ENCODE measurements at regions not wholly inside any gene's neighbourhood (a gene's known extent, or its start where the extent isn't known, plus 50 kb on each side); places are given as distances from the start of the nearest gene placed in this dataset.

DNA sequence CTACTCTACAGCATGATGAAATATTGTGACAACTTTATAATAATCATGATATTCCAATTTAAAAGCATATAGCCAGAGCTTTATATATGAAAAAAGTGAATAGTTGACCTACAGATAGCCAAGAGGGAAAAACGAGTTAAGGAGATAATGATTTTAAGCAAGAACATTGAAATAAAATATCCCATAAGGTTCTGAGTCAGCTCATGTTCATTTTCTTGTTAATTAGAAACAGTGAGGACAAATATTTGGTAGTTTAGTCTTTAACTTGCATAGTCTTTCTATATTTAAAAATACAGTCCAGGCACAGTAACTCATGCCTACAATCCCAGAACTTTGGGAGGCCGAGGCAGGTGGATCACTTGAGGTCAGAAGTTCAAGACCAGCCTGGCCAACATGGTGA lies 55.8 kb upstream of the CDH6 start:
- H3K27ac ChIP-seq (ENCODE audit: low read length) = no peak overlapping the region
- no peak for DNase-seq (ENCODE audit: low read depth, low spot score)
- WGBS (ENCODE audit: insufficient coverage, insufficient read length) = no CpG with 5 or more reads among the region's 2 CpGs
- no peaks in the 10 kb centered on the region for H3K27me3 ChIP-seq (ENCODE audit: control insufficient read depth, insufficient read depth, low read length)
- H3K9me3 ChIP-seq (ENCODE audit: control insufficient read depth, insufficient read depth, low read length) = no peaks in the 10 kb centered on the region
- H3K4me1 ChIP-seq (ENCODE audit: control insufficient read depth, insufficient read depth, low read length) = no peaks in the 10 kb centered on the region
- H3K4me3 ChIP-seq (ENCODE audit: low read length) = no peak overlapping the region
- H3K36me3 ChIP-seq (ENCODE audit: control insufficient read depth, insufficient read depth, low read length) = no peaks in the 10 kb centered on the region

DNA sequence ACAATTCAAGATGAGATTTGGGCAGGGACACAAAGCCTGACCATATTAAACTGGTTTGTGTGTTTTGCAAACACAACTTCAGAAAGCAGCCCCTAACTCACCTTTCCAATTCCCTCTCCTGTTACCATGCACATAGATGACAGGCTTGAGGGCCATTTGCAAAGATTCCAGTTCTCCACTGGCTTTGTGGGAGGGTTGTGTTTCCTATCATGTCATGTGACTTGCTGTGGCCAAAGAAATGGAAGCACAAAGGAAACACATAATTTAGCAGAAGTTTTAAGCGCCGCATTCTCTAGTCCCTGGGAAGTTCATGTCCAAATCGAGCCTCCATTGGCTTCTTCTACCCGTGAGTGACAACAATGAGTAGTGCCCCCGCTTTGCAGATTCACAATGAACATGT lies 57.9 kb upstream of the CDH6 start:
- no peaks in the 10 kb centered on the region for H3K9me3 ChIP-seq (ENCODE audit: control insufficient read depth, insufficient read depth, low read length)
- H3K4me3 ChIP-seq (ENCODE audit: low read length) = no peak overlapping the region
- no peak overlapping the region for H3K27ac ChIP-seq (ENCODE audit: low read length)
- H3K36me3 ChIP-seq (ENCODE audit: control insufficient read depth, insufficient read depth, low read length) = no peaks in the 10 kb centered on the region
- no CpG with 5 or more reads among the region's 5 CpGs for WGBS (ENCODE audit: insufficient coverage, insufficient read length)
- no peaks in the 10 kb centered on the region for H3K4me1 ChIP-seq (ENCODE audit: control insufficient read depth, insufficient read depth, low read length)
- DNase-seq (ENCODE audit: low read depth, low spot score) = no peak
- H3K27me3 ChIP-seq (ENCODE audit: control insufficient read depth, insufficient read depth, low read length) = no peaks in the 10 kb centered on the region

DNA sequence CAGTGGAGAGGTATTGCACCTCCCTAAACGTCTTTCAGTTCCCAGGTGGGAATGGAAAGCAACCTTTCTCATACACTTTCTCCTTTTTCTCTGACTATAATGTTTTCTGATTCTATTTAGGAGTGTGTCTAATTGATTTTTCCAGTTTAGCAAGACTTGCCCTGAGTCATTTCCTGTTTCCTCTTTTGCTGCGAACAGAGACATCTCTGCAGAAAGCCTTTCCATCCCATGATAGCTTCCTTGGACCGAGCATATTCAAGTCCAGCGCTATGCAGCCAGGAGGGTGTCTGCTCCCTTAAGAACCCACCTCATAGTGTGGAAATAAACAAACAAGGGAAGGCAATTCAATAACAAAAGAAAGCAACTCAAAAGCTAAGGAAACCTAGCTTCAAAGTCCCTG lies 60.0 kb upstream of the CDH6 start:
- no CpG with 5 or more reads among the region's 4 CpGs for WGBS (ENCODE audit: insufficient coverage, insufficient read length)

DNA sequence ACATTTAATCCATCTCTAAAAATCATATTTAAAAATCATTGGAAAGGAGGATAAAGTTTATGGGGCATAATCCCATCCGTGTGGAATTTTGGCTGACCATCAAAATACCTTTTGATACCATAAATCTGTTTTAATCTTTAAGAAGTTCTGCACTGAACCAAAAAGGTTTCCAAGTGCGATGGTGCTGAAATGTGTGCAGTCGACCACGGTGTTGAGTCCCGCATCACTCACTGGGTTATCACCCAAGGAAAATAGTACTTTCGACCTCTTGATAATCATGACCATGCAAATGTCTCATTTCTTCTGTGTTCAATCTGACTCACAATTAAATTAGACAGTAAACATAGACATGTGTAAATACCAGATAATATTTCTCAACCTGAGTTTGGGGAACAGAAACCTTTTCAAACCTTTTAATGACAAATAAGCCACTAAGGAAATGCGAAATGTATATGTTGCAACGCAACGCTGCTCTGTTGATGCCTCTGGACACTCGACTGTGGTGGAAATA lies 62.0 kb upstream of the CDH6 start:
- H3K36me3 ChIP-seq (ENCODE audit: control insufficient read depth, insufficient read depth, low read length) = no peaks in the 10 kb centered on the region
- WGBS (ENCODE audit: insufficient coverage, insufficient read length) = no CpG with 5 or more reads among the region's 10 CpGs
- DNase-seq (ENCODE audit: low read depth, low spot score) = no peak
- H3K27ac ChIP-seq (ENCODE audit: low read length) = no peak overlapping the region
- no peak overlapping the region for H3K4me3 ChIP-seq (ENCODE audit: low read length)
- H3K4me1 ChIP-seq (ENCODE audit: control insufficient read depth, insufficient read depth, low read length) = no peaks in the 10 kb centered on the region
- H3K9me3 ChIP-seq (ENCODE audit: control insufficient read depth, insufficient read depth, low read length) = no peaks in the 10 kb centered on the region
- H3K27me3 ChIP-seq (ENCODE audit: control insufficient read depth, insufficient read depth, low read length) = no peaks in the 10 kb centered on the region

More for the DNA sequence above, 60.0 kb upstream of the CDH6 start:
- no peak for DNase-seq (ENCODE audit: low read depth, low spot score)
- Histone ChIP-seq H3K27me3 (ENCODE audit: control insufficient read depth, insufficient read depth, low read length) (no peaks in the 10 kb centered on the region), H3K27ac (ENCODE audit: low read length) (no peak overlapping the region), H3K4me3 (ENCODE audit: low read length) (no peak overlapping the region), H3K36me3 (ENCODE audit: control insufficient read depth, insufficient read depth, low read length) (no peaks in the 10 kb centered on the region), H3K4me1 (ENCODE audit: control insufficient read depth, insufficient read depth, low read length) (no peaks in the 10 kb centered on the region), H3K9me3 (ENCODE audit: control insufficient read depth, insufficient read depth, low read length) (no peaks in the 10 kb centered on the region)

DNA sequence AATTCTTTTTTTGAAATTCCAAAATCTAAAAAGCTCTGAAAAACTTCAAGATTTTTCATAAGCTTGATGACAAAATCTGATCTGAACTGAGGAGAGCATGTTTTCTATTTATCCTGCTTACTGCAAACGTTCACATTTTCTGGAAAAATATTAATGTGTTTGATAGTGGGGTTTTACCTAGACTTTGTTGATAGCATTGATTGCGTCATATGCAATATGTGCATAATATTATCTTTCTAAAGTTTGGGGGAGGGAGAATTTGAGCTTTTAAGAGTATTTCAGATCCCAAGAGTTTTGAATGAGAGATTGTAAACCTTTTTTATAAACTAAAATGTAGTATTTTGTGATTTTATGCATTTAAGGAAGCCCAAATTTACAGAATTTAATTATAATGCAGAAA lies 62.8 kb upstream of the CDH6 start:
- Histone ChIP-seq H3K27ac (ENCODE audit: low read length) (no peak overlapping the region), H3K9me3 (ENCODE audit: control insufficient read depth, insufficient read depth, low read length) (no peaks in the 10 kb centered on the region), H3K4me3 (ENCODE audit: low read length) (no peak overlapping the region), H3K36me3 (ENCODE audit: control insufficient read depth, insufficient read depth, low read length) (no peaks in the 10 kb centered on the region), H3K27me3 (ENCODE audit: control insufficient read depth, insufficient read depth, low read length) (no peaks in the 10 kb centered on the region), H3K4me1 (ENCODE audit: control insufficient read depth, insufficient read depth, low read length) (no peaks in the 10 kb centered on the region)
- no CpG with 5 or more reads among the region's 2 CpGs for WGBS (ENCODE audit: insufficient coverage, insufficient read length)
- no peak for DNase-seq (ENCODE audit: low read depth, low spot score)

DNA sequence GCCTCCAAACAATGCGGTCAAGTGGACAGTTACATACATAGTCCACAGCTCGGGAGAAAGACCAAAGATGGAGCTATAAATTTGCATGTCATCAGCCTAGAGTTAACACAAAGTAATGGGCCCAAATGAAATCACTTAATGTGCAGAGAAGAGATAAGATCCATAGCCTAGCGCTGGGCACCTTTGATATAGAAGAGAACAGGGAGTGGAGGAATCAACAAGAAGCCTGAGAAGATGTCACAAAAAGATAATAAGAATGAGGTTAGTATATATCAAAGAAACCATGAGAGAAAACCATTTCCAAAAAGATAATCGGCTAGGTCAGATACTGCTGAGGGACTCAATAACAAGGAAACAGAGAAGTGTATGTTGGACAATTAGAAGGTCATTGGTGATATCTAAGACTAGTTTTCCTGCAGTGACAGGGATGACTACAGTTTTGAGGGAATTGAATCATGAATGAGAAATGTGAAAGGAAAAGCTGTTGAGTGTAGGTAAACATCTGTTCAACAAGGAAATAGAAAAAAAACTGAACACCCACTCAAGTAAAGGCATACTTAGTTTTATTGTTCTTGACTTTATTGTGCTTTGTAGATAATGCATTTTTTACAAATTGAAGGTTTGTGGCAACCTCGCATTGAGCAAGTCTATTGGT lies 68.7 kb upstream of the CDH6 start:
- Histone ChIP-seq H3K4me3 (ENCODE audit: low read length) (no peak overlapping the region), H3K36me3 (ENCODE audit: control insufficient read depth, insufficient read depth, low read length) (no peaks in the 10 kb centered on the region), H3K27me3 (ENCODE audit: control insufficient read depth, insufficient read depth, low read length) (no peaks in the 10 kb centered on the region), H3K27ac (ENCODE audit: low read length) (no peak overlapping the region), H3K9me3 (ENCODE audit: control insufficient read depth, insufficient read depth, low read length) (no peaks in the 10 kb centered on the region), H3K4me1 (ENCODE audit: control insufficient read depth, insufficient read depth, low read length) (no peaks in the 10 kb centered on the region)
- no CpG with 5 or more reads among the region's 5 CpGs for WGBS (ENCODE audit: insufficient coverage, insufficient read length)
- no peak for DNase-seq (ENCODE audit: low read depth, low spot score)

DNA sequence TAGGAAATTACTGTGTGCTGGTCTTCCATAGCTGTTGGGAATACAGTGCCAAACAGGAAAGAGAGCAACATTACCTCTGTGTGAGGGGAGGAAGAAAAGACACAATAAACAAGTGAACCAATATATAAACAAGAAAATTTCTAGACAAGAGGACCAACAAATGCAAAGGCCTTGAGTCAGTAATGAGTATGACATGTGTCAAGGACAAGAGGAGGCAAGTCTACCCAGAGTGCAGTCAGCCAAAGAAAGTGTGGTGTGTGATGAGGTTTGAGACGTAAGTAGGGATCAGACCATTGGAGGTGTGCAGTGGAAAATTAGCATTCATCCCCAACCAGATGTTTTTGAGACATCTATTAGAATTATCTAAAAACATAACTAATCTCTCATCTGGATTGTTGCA lies 69.5 kb upstream of the CDH6 start:
- Histone ChIP-seq H3K27ac (ENCODE audit: low read length) (no peak overlapping the region), H3K4me3 (ENCODE audit: low read length) (no peak overlapping the region), H3K36me3 (ENCODE audit: control insufficient read depth, insufficient read depth, low read length) (no peaks in the 10 kb centered on the region), H3K27me3 (ENCODE audit: control insufficient read depth, insufficient read depth, low read length) (no peaks in the 10 kb centered on the region), H3K4me1 (ENCODE audit: control insufficient read depth, insufficient read depth, low read length) (no peaks in the 10 kb centered on the region), H3K9me3 (ENCODE audit: control insufficient read depth, insufficient read depth, low read length) (no peaks in the 10 kb centered on the region)
- no CpG with 5 or more reads among the region's 1 CpG for WGBS (ENCODE audit: insufficient coverage, insufficient read length)
- no peak for DNase-seq (ENCODE audit: low read depth, low spot score)

DNA sequence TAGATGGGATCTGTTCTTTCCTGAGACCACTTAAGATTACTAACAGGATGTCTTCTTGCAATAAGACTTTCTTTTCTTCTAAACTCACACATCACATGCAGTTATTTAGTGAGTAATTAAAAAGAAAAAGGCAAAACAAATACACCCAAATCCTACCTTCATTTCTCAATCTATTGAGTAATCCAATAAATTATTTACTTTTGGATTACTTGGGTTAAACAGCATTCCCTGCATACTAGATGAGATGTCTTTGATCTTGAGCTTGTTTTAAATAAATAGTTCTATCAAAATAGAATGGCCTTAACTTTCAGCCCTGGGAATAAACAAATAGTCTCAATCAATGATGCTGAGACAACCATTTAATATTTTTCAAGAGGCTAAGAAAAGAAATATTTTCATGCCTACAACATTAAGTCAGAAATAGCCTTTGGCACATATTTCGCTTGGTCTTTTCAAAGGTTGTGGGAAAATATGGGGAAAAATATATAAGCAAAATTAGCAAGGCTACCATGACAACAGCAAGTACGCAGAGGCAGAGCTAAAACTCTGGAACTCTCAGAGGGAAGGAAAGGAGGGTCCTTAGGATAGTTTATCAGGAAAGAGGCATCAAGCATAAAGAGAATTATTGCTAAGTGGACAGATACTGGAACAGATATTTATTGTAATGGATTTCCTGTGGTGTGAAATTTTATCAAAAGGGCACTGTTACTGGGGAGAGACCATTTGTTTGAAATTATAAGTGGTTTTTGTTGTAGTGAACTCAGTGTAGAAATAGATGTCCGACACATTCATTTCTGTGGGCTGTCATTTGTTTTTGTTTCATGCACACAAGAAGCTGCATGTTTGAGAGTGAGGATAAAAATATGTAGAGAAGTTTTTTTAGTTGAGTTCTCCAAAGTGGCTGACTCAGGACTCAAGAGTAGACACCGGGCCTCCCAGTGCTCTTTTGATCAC lies 70.2 kb upstream of the CDH6 start:
- Histone ChIP-seq H3K9me3 (ENCODE audit: control insufficient read depth, insufficient read depth, low read length) (no peaks in the 10 kb centered on the region), H3K36me3 (ENCODE audit: control insufficient read depth, insufficient read depth, low read length) (no peaks in the 10 kb centered on the region), H3K27ac (ENCODE audit: low read length) (no peak overlapping the region), H3K4me3 (ENCODE audit: low read length) (no peak overlapping the region), H3K4me1 (ENCODE audit: control insufficient read depth, insufficient read depth, low read length) (no peaks in the 10 kb centered on the region), H3K27me3 (ENCODE audit: control insufficient read depth, insufficient read depth, low read length) (no peaks in the 10 kb centered on the region)
- no peak for DNase-seq (ENCODE audit: low read depth, low spot score)
- WGBS (ENCODE audit: insufficient coverage, insufficient read length) = no CpG with 5 or more reads among the region's 4 CpGs

DNA sequence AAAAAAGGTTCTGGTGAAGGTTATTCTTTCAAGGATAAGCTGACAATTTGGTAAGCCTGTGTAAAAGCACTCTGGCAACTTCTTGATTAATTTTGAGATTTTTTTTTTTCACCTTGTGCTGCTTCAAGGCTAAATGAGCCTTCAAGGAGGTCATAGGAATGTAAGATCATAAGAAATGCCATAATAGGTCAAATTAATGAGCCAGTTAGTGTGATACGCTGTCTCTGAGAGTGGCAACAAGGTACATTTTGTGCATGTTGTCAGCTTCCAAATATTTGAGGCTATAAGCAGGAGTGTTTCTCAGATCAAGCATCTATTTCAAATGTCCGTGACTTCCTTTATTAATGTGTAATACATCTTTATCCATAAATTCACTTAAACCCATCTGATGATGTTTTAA lies 72.3 kb upstream of the CDH6 start:
- H3K9me3 ChIP-seq (ENCODE audit: control insufficient read depth, insufficient read depth, low read length) = no peaks in the 10 kb centered on the region
- no peaks in the 10 kb centered on the region for H3K36me3 ChIP-seq (ENCODE audit: control insufficient read depth, insufficient read depth, low read length)
- H3K4me1 ChIP-seq (ENCODE audit: control insufficient read depth, insufficient read depth, low read length) = no peaks in the 10 kb centered on the region
- WGBS (ENCODE audit: insufficient coverage, insufficient read length) = no CpG with 5 or more reads among the region's 2 CpGs
- no peak overlapping the region for H3K4me3 ChIP-seq (ENCODE audit: low read length)
- H3K27me3 ChIP-seq (ENCODE audit: control insufficient read depth, insufficient read depth, low read length) = no peaks in the 10 kb centered on the region
- DNase-seq (ENCODE audit: low read depth, low spot score) = no peak
- no peak overlapping the region for H3K27ac ChIP-seq (ENCODE audit: low read length)

DNA sequence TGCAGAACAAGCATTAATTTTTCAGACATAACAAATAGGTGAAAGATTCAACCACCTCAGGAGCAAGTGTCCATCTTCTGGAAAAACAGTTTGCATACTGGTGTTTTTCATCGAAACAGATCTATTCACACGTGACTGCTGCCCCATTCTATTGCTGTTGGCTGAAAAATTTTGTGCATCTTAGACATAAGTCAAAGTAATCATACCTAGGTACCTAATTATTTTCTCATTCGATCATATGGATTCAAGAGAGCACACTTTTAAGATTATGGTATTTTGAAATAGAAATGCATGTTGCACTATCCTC lies 72.9 kb upstream of the CDH6 start:
- no peaks in the 10 kb centered on the region for H3K4me1 ChIP-seq (ENCODE audit: control insufficient read depth, insufficient read depth, low read length)
- WGBS (ENCODE audit: insufficient coverage, insufficient read length) = no CpG with 5 or more reads among the region's 3 CpGs

More for the DNA sequence above, 72.9 kb upstream of the CDH6 start:
- H3K36me3 ChIP-seq (ENCODE audit: control insufficient read depth, insufficient read depth, low read length) = no peaks in the 10 kb centered on the region
- no peaks in the 10 kb centered on the region for H3K27me3 ChIP-seq (ENCODE audit: control insufficient read depth, insufficient read depth, low read length)
- no peaks in the 10 kb centered on the region for H3K9me3 ChIP-seq (ENCODE audit: control insufficient read depth, insufficient read depth, low read length)
- no peak overlapping the region for H3K27ac ChIP-seq (ENCODE audit: low read length)
- DNase-seq (ENCODE audit: low read depth, low spot score) = no peak
- no peak overlapping the region for H3K4me3 ChIP-seq (ENCODE audit: low read length)

Data from iPS DF 6.9 (cell line).